Hepatocyte (in vitro differentiated cells): ENCODE measurements at regions not wholly inside any gene's neighbourhood (a gene's known extent, or its start where the extent isn't known, plus 50 kb on each side); places are given as distances from the start of the nearest gene placed in this dataset.

Source experiments
- DNase-seq: peaks from one replicate; pipeline ENCODE4 v3.0.0-alpha.2; 2016; ENCODE audit warnings: low spot score
- H2AFZ ChIP-seq: fragments of 200-600 bp; sonication (generic); 2 replicates; pipeline ENCODE4 v1.6.0; 2016; ENCODE audit warnings: antibody characterized with exemption, mild to moderate bottlenecking
- H3K27ac ChIP-seq: fragments of 200-600 bp; sonication (generic); 2 replicates; pipeline ENCODE4 v1.5.1; 2016; ENCODE audit warnings: mild to moderate bottlenecking
- H3K27me3 ChIP-seq: fragments of 200-600 bp; sonication (generic); 2 replicates; pipeline ENCODE4 v1.6.1; 2016
- H3K36me3 ChIP-seq: fragments of 200-600 bp; sonication (generic); replicated peaks from 2 replicates; pipeline ENCODE4 v1.5.1; 2016; ENCODE audit warnings: low read depth; ENCODE audit not compliant: insufficient read depth
- H3K4me1 ChIP-seq: fragments of 200-600 bp; sonication (generic); 2 replicates; pipeline ENCODE4 v1.5.1; 2016; ENCODE audit warnings: mild to moderate bottlenecking, moderate library complexity; ENCODE audit not compliant: insufficient read depth
- H3K4me2 ChIP-seq: fragments of 200-600 bp; sonication (generic); 2 replicates; pipeline ENCODE4 v1.6.0; 2016
- H3K4me3 ChIP-seq: fragments of 200-600 bp; sonication (generic); 2 replicates; pipeline ENCODE4 v1.5.1; 2016; ENCODE audit warnings: mild to moderate bottlenecking
- H3K79me2 ChIP-seq: fragments of 200-600 bp; sonication (generic); 2 replicates; pipeline ENCODE4 v1.6.0; 2017; ENCODE audit warnings: mild to moderate bottlenecking
- H3K9me2 ChIP-seq: fragments of 200-600 bp; sonication (generic); replicated peaks from 2 replicates; pipeline ENCODE4 v1.6.0; 2017; ENCODE audit warnings: mild to moderate bottlenecking; ENCODE audit not compliant: insufficient read depth
- H3K9me3 ChIP-seq: fragments of 200-600 bp; sonication (generic); 2 replicates; pipeline ENCODE4 v1.5.1; 2016; ENCODE audit warnings: low read depth, mild to moderate bottlenecking
- H4K20me1 ChIP-seq: fragments of 200-600 bp; sonication (generic); 2 replicates; pipeline ENCODE4 v1.6.0; 2016; ENCODE audit warnings: mild to moderate bottlenecking; ENCODE audit not compliant: insufficient read depth, poor library complexity, severe bottlenecking
- CTCF ChIP-seq: fragments of 200-600 bp; sonication (generic); IDR thresholded peaks from 2 replicates; pipeline ENCODE4 v1.5.1; 2016; ENCODE audit warnings: antibody characterized with exemption, mild to moderate bottlenecking; ENCODE audit not compliant: poor library complexity
- EZH2 ChIP-seq: fragments of 200-600 bp; sonication (generic); IDR thresholded peaks from 2 replicates; pipeline ENCODE4 v1.6.1; 2016; ENCODE audit warnings: antibody characterized with exemption, mild to moderate bottlenecking, borderline replicate concordance
- EZH2phosphoT487 ChIP-seq: fragments of 200-600 bp; sonication (generic); IDR thresholded peaks from one replicate; pipeline ENCODE4 v1.6.1; 2018; ENCODE audit warnings: antibody characterized with exemption, mild to moderate bottlenecking, low read depth, moderate library complexity; ENCODE audit not compliant: unreplicated experiment, severe bottlenecking
- WGBS: methylation state at CpG from one replicate; pipeline ENCODE4 v1.1.6; 2016; ENCODE audit warnings: low lambda C conversion rate; ENCODE audit errors: missing lambda C conversion rate; 5-methylcytosine and 5-hydroxymethylcytosine counted together

- Histone ChIP-seq H3K9me3 (no peaks in the 10 kb centered on the region), H3K4me1 (no peaks in the 10 kb centered on the region), H3K36me3 (no peaks in the 10 kb centered on the region), H3K4me2 (no peak overlapping the region), H2AFZ (no peak overlapping the region), H3K27ac (no peak overlapping the region), H4K20me1 (no peaks in the 10 kb centered on the region), H3K4me3 (no peak overlapping the region), H3K27me3 (no peaks in the 10 kb centered on the region), H3K9me2 (no peaks in the 10 kb centered on the region), H3K79me2 (no peaks in the 10 kb centered on the region)
- 48% methylated on average over 2 of the region's 2 CpGs for WGBS
- TF ChIP-seq EZH2 (no peak), CTCF (no peak), EZH2phosphoT487 (no peak)
- DNase-seq: no peak
Observed at GRCh38 chr1:221085701-221086375, 206.6 kb downstream of the HLX start.

- Histone ChIP-seq H4K20me1 (no peaks in the 10 kb centered on the region), H3K79me2 (no peaks in the 10 kb centered on the region), H3K4me2 (no peak overlapping the region), H3K4me1 (no peaks in the 10 kb centered on the region), H2AFZ (no peak overlapping the region), H3K27me3 (no peaks in the 10 kb centered on the region), H3K27ac (no peak overlapping the region), H3K9me3 (no peaks in the 10 kb centered on the region), H3K4me3 (no peak overlapping the region), H3K36me3 (no peaks in the 10 kb centered on the region), H3K9me2 (no peaks in the 10 kb centered on the region)
- no peak for DNase-seq
- TF ChIP-seq EZH2phosphoT487 (no peak), EZH2 (no peak), CTCF (no peak)
- 79% methylated on average over 2 of the region's 2 CpGs for WGBS
Observed at GRCh38 chr1:221087919-221088318, 208.7 kb downstream of the HLX start.

- Histone ChIP-seq H3K9me2 (no peaks in the 10 kb centered on the region), H4K20me1 (no peaks in the 10 kb centered on the region), H3K27ac (no peak overlapping the region), H2AFZ (no peak overlapping the region), H3K9me3 (no peaks in the 10 kb centered on the region), H3K4me3 (no peak overlapping the region), H3K4me2 (no peak overlapping the region), H3K4me1 (peaks cover 3% of the 10 kb centered on the region), H3K36me3 (no peaks in the 10 kb centered on the region), H3K27me3 (no peaks in the 10 kb centered on the region), H3K79me2 (no peaks in the 10 kb centered on the region)
- DNase-seq: no peak
- TF ChIP-seq EZH2phosphoT487: no peak
- no peak for TF ChIP-seq CTCF
- WGBS: 82% methylated on average over 3 of the region's 3 CpGs
Observed at GRCh38 chr1:221089273-221089672, 210.0 kb downstream of the HLX start.
